ENCODE measurements at regions not wholly inside any gene's neighbourhood (a gene's known extent, or its start where the extent isn't known, plus 50 kb on each side); places are given as distances from the start of the nearest gene placed in this dataset.

- no peaks in the 10 kb centered on the region for H3K36me3 ChIP-seq (ENCODE audit: insufficient read depth, low read length)
- H2AFZ ChIP-seq (ENCODE audit: low read depth, low read length) = no peak overlapping the region
- TF ChIP-seq EZH2 (IDR thresholded peaks at IDR 0.05; ENCODE audit: borderline replicate concordance, insufficient read depth, low read length, poor library complexity, severe bottlenecking) (no peak), RAD21 (conservative IDR thresholded peaks at IDR 0.05) (no peak), EP300 (conservative IDR thresholded peaks at IDR 0.05; ENCODE audit: poor library complexity, severe bottlenecking) (no peak), CTCF (IDR thresholded peaks at IDR 0.05; ENCODE audit: poor library complexity, severe bottlenecking) (no peak), SMC3 (conservative IDR thresholded peaks at IDR 0.05; ENCODE audit: poor library complexity) (no peak), MXI1 (conservative IDR thresholded peaks at IDR 0.05; ENCODE audit: poor library complexity, severe bottlenecking) (no peak), TAF1 (IDR thresholded peaks at IDR 0.05; ENCODE audit: low read depth) (no peak), POLR2AphosphoS5 (IDR thresholded peaks at IDR 0.05) (no peak)
- TF ChIP-seq, protein P1, sequence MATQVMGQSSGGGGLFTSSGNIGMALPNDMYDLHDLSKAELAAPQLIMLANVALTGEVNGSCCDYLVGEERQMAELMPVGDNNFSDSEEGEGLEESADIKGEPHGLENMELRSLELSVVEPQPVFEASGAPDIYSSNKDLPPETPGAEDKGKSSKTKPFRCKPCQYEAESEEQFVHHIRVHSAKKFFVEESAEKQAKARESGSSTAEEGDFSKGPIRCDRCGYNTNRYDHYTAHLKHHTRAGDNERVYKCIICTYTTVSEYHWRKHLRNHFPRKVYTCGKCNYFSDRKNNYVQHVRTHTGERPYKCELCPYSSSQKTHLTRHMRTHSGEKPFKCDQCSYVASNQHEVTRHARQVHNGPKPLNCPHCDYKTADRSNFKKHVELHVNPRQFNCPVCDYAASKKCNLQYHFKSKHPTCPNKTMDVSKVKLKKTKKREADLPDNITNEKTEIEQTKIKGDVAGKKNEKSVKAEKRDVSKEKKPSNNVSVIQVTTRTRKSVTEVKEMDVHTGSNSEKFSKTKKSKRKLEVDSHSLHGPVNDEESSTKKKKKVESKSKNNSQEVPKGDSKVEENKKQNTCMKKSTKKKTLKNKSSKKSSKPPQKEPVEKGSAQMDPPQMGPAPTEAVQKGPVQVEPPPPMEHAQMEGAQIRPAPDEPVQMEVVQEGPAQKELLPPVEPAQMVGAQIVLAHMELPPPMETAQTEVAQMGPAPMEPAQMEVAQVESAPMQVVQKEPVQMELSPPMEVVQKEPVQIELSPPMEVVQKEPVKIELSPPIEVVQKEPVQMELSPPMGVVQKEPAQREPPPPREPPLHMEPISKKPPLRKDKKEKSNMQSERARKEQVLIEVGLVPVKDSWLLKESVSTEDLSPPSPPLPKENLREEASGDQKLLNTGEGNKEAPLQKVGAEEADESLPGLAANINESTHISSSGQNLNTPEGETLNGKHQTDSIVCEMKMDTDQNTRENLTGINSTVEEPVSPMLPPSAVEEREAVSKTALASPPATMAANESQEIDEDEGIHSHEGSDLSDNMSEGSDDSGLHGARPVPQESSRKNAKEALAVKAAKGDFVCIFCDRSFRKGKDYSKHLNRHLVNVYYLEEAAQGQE (IDR thresholded peaks at IDR 0.05; ENCODE audit: borderline replicate concordance) = no peak
- H3K9ac ChIP-seq (ENCODE audit: low read length) = no peak overlapping the region
- H3K27me3 ChIP-seq (ENCODE audit: insufficient read depth, low read depth, low read length) = no peaks in the 10 kb centered on the region
- H3F3A ChIP-seq (ENCODE audit: insufficient read depth, low read length, poor library complexity, severe bottlenecking) = no peaks in the 10 kb centered on the region
- no peaks in the 10 kb centered on the region for H3K79me2 ChIP-seq (replicated peaks; ENCODE audit: insufficient read depth, low read length)
- no peaks in the 10 kb centered on the region for H4K20me1 ChIP-seq (ENCODE audit: insufficient read depth)
- H3K4me3 ChIP-seq (ENCODE audit: low read length) = no peak overlapping the region
- H3K9me3 ChIP-seq (ENCODE audit: low read length) = no peaks in the 10 kb centered on the region
- H3K27ac ChIP-seq (ENCODE audit: low read length) = no peak overlapping the region
- H3K9me2 ChIP-seq (ENCODE audit: insufficient read depth, low read length) = no peaks in the 10 kb centered on the region
- H3K4me2 ChIP-seq (ENCODE audit: low read length) = no peak overlapping the region
Observed at GRCh38 chr4:13243152-13243551, 241.0 kb downstream of the RAB28 start.

DNA sequence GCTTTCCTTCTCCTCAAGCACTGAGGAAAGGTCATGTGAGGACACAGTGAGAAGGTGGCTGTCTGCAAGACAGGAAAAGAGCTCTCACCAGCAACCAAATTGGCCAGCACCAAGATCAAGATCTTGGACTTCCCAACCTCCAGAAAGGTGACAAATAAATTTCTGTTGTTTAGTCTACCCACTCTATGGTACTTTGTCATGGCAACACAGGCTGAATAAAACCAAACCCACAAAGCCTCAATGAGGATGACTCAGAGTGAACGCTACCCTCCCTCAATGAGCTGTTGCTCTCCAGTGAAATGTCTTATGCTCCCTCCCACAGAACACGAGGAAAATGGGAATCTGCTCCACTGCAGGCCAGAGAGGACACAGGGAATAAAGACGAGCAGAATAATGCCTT, 244.1 kb downstream of the RAB28 start:
- no peaks in the 10 kb centered on the region for H4K20me1 ChIP-seq (ENCODE audit: insufficient read depth)
- H3K27me3 ChIP-seq (ENCODE audit: insufficient read depth, low read depth, low read length) = no peaks in the 10 kb centered on the region
- no peaks in the 10 kb centered on the region for H3K9me2 ChIP-seq (ENCODE audit: insufficient read depth, low read length)
- H3F3A ChIP-seq (ENCODE audit: insufficient read depth, low read length, poor library complexity, severe bottlenecking) = no peaks in the 10 kb centered on the region
- no peaks in the 10 kb centered on the region for H3K9me3 ChIP-seq (ENCODE audit: low read length)
- no peaks in the 10 kb centered on the region for H3K36me3 ChIP-seq (ENCODE audit: insufficient read depth, low read length)
- no peak overlapping the region for H2AFZ ChIP-seq (ENCODE audit: low read depth, low read length)
- H3K9ac ChIP-seq (ENCODE audit: low read length) = no peak overlapping the region
- TF ChIP-seq POLR2AphosphoS5 (IDR thresholded peaks at IDR 0.05) = no peak
- TF ChIP-seq TAF1 (IDR thresholded peaks at IDR 0.05; ENCODE audit: low read depth) = no peak
- no peak for TF ChIP-seq MXI1 (conservative IDR thresholded peaks at IDR 0.05; ENCODE audit: poor library complexity, severe bottlenecking)
- no peak for TF ChIP-seq EP300 (conservative IDR thresholded peaks at IDR 0.05; ENCODE audit: poor library complexity, severe bottlenecking)
- TF ChIP-seq SMC3 (conservative IDR thresholded peaks at IDR 0.05; ENCODE audit: poor library complexity) = no peak
- no peak for TF ChIP-seq EZH2 (IDR thresholded peaks at IDR 0.05; ENCODE audit: borderline replicate concordance, insufficient read depth, low read length, poor library complexity, severe bottlenecking)
- TF ChIP-seq, protein P1 (IDR thresholded peaks at IDR 0.05; ENCODE audit: borderline replicate concordance) = no peak
- no peak for TF ChIP-seq CTCF (IDR thresholded peaks at IDR 0.05; ENCODE audit: poor library complexity, severe bottlenecking)
- no peaks in the 10 kb centered on the region for H3K79me2 ChIP-seq (replicated peaks; ENCODE audit: insufficient read depth, low read length)
- H3K4me2 ChIP-seq (ENCODE audit: low read length) = no peak overlapping the region
- no peak overlapping the region for H3K4me3 ChIP-seq (ENCODE audit: low read length)
- H3K27ac ChIP-seq (ENCODE audit: low read length) = no peak overlapping the region
